Gastroesophageal sphincter (tissue), 4 donors: ENCODE measurements at regions not wholly inside any gene's neighbourhood (a gene's known extent, or its start where the extent isn't known, plus 50 kb on each side); places are given as distances from the start of the nearest gene placed in this dataset.

Source experiments
- ATAC-seq: fragments of 150-250 bp; one replicate; pipeline ENCODE4 v1.9.1; 2016; ENCODE audit warnings: mild to moderate bottlenecking, moderate library complexity
- H3K27ac ChIP-seq, 4 donors: fragments of 200-600 bp; sonication (generic) in 3 of 4; 1 replicate in 3 of 4; 2 replicates in 1 of 4; pipeline ENCODE4 v1.5.1; 2016 to 2019
- H3K27me3 ChIP-seq: fragments of 200-600 bp; sonication (generic); one replicate; pipeline ENCODE4 v1.5.1; 2019
- H3K36me3 ChIP-seq, 2 donors: fragments of 200-600 bp; sonication (generic); one replicate each; pipeline ENCODE4 v1.5.1; 2019; ENCODE audit warnings: control low read depth in 1 of 2
- H3K4me1 ChIP-seq, 3 donors: fragments of 200-600 bp; sonication (generic); 1 replicate in 2 of 3; 2 replicates in 1 of 3; pipeline ENCODE4 v1.5.1; 2016 to 2019; ENCODE audit warnings: control low read depth in 2 of 3
- H3K4me3 ChIP-seq, 2 donors: fragments of 200-600 bp; sonication (generic); one replicate each; pipeline ENCODE4 v1.5.1; 2019; ENCODE audit warnings: mild to moderate bottlenecking in 1 of 2, moderate library complexity in 1 of 2
- H3K9me3 ChIP-seq, 3 donors: fragments of 200-600 bp; sonication (generic); one replicate each; pipeline ENCODE4 v1.5.1; 2017 to 2019; ENCODE audit warnings: control low read depth in 2 of 3
- EP300 ChIP-seq: sonication (generic); formaldehyde crosslinking; IDR thresholded peaks from one replicate; pipeline ENCODE4 v1.6.1; 2017; ENCODE audit warnings: antibody characterized with exemption, mild to moderate bottlenecking
- POLR2A ChIP-seq, 2 donors: fragments of 450-650 bp; IDR thresholded peaks; one replicate each; pipeline ENCODE4 v1.6.1; 2017; ENCODE audit warnings: antibody characterized with exemption in 2 of 2, mild to moderate bottlenecking in 2 of 2, moderate library complexity in 1 of 2
- POLR2AphosphoS5 ChIP-seq: sonication (generic); formaldehyde crosslinking; IDR thresholded peaks from one replicate; pipeline ENCODE4 v1.6.1; 2017; ENCODE audit warnings: antibody characterized with exemption
- WGBS, 2 donors: methylation state at CpG; one replicate each; pipeline ENCODE4 v1.1.5; 2018; ENCODE audit warnings: low coverage in 1 of 2; 5-methylcytosine and 5-hydroxymethylcytosine counted together
- TF ChIP-seq, protein P1 (sequence below), 4 experiments: fragments of 200-600 bp in 2 of 4; fragments of 450-650 bp in 2 of 4; sonication (generic) in 1 of 4; IDR thresholded peaks; one replicate each; pipeline ENCODE4 v1.5.1; 2017 to 2019; ENCODE audit warnings: antibody characterized with exemption in 4 of 4, mild to moderate bottlenecking in 2 of 4, moderate library complexity in 2 of 4

DNA sequence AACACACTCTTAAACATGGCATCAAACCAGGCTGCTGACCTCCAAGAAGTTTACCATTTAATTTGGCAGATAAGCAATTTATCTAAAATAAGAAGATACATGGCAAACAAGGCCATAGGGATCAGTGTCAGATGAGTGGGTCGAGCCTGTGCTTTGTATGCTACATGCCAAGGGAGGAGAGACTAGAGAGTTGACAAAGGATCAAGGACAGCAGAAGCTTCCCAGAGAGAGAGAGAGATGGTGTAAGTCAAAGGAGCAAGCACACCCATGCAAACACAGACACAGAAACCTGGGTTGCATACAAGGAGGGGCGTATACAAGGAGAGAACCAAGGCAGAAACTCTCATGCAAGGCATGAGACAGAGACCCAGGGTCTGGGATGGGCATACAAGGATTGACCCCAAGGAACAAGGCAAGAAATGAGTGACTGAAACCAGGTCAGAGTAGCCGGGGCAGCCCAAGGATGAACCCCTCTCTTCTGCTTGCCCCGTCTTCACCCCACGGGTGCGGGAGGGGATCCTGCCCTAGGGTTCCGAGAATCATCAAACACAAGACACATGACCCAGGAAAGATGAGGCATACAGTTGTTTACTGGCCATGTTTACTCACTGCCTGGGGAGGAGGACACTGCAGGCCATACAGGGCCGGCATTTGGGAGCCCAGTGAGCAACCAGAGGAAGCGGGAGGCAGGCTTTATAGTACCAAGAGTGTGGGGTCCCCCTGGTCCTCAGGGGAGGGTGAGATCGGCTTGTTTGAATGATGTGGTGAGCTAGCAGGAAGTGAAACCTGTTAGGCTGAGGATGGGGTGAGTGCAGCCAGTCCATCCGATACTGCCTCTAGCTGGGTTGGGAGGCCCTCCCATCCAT is 529.2 kb upstream of the ID2 start:
- TF ChIP-seq EP300 (no peak), POLR2A (IDR thresholded peaks at IDR 0.05) (no peak), POLR2AphosphoS5 (no peak)
- TF ChIP-seq, protein P1, sequence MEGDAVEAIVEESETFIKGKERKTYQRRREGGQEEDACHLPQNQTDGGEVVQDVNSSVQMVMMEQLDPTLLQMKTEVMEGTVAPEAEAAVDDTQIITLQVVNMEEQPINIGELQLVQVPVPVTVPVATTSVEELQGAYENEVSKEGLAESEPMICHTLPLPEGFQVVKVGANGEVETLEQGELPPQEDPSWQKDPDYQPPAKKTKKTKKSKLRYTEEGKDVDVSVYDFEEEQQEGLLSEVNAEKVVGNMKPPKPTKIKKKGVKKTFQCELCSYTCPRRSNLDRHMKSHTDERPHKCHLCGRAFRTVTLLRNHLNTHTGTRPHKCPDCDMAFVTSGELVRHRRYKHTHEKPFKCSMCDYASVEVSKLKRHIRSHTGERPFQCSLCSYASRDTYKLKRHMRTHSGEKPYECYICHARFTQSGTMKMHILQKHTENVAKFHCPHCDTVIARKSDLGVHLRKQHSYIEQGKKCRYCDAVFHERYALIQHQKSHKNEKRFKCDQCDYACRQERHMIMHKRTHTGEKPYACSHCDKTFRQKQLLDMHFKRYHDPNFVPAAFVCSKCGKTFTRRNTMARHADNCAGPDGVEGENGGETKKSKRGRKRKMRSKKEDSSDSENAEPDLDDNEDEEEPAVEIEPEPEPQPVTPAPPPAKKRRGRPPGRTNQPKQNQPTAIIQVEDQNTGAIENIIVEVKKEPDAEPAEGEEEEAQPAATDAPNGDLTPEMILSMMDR (IDR thresholded peaks at IDR 0.05): no peak
- Histone ChIP-seq H3K4me3 (no peak overlapping the region), H3K36me3 (no peaks in the 10 kb centered on the region), H3K27ac (no peak overlapping the region), H3K27me3 (no peaks in the 10 kb centered on the region), H3K4me1 (no peaks in the 10 kb centered on the region), H3K9me3 (peaks cover 0 to 6% (median 0%) of the 10 kb centered on the region in 3 donors)
- no peak for ATAC-seq
- 92 to 95% methylated on average over 9 to 11 of the region's 11 CpGs for WGBS, 2 donors

DNA sequence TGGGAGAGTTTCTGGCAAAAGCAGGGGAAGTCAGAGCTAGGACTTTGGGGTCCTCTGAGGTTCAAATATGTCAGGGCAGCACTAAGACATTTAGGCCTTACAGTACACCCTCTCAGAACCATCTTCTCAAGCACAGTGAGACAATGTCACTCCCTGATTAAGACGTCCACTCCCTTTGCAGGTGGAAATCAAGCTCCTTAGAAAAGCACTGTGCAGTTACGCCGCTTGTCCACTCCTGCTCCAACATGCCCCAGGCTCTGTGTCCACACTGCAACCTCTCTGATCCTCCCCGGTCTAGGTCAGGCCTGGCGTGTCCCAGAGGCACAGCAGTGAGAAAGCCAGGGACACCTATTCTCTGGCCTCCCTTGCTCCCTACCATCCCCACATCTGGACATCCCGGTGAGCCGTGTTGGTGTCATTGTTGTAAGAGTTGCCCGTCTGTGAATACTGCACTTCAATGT is 528.6 kb upstream of the ID2 start:
- no peak for ATAC-seq
- Histone ChIP-seq H3K4me3 (no peak overlapping the region), H3K36me3 (no peaks in the 10 kb centered on the region), H3K27me3 (no peaks in the 10 kb centered on the region), H3K9me3 (peaks cover 0 to 6% (median 0%) of the 10 kb centered on the region in 3 donors), H3K27ac (no peak overlapping the region), H3K4me1 (no peaks in the 10 kb centered on the region)
- TF ChIP-seq, protein P1 (IDR thresholded peaks at IDR 0.05): no peak
- TF ChIP-seq EP300 (no peak), POLR2A (IDR thresholded peaks at IDR 0.05) (no peak), POLR2AphosphoS5 (no peak)
- 90% methylated on average over 2 to 3 of the region's 8 CpGs for WGBS, 2 donors

DNA sequence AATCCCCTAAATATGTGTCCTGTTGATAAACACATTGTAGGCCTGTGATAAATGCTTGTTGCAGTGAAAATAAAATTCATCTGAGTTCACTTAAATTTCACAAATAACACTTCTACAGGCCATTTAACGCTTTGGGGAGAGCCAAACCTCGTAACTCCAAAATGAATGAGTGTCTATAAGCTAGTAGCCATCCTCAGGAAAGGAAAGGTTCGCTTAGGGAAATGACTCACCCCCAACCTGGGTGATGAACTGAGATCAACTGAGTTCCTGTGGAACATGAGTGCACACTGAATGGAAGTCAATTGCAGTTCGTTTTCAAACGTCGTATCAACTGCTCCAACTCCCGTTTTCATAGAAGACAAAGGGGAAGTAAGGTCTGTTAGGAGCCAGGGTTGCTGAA is 527.6 kb upstream of the ID2 start:
- Histone ChIP-seq H3K4me1 (no peaks in the 10 kb centered on the region), H3K27ac (no peak overlapping the region), H3K4me3 (no peak overlapping the region), H3K36me3 (no peaks in the 10 kb centered on the region), H3K27me3 (no peaks in the 10 kb centered on the region), H3K9me3 (peaks cover 0 to 6% (median 0%) of the 10 kb centered on the region in 3 donors)
- no peak for ATAC-seq
- 74 to 87% methylated on average over 4 to 5 of the region's 7 CpGs for WGBS, 2 donors
- TF ChIP-seq EP300 (no peak), POLR2A (IDR thresholded peaks at IDR 0.05) (no peak), POLR2AphosphoS5 (no peak)
- TF ChIP-seq, protein P1 (IDR thresholded peaks at IDR 0.05): no peak

DNA sequence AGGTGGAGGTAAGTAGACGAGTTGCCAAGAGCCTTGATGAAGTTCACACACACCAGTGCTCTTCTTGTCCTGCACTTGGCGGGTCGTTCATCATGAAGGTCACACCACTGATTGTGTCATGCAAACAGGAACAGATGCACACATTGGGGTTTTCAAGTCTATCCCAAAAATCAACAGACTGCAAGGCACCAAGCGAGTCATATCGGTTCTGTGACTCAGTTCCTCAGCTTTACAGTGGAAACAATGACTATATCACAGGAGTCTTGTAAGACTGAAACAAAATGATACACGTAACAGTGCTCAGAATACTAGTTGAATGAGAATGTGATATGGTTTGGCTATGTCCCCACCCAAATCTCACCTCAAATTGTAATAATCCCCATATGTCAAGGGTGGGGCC is 526.9 kb upstream of the ID2 start:
- Histone ChIP-seq H3K27ac (no peak overlapping the region), H3K36me3 (no peaks in the 10 kb centered on the region), H3K9me3 (peaks cover 0 to 6% (median 0%) of the 10 kb centered on the region in 3 donors), H3K27me3 (no peaks in the 10 kb centered on the region), H3K4me3 (no peak overlapping the region), H3K4me1 (no peaks in the 10 kb centered on the region)
- TF ChIP-seq EP300: no peak
- TF ChIP-seq, protein P1 (IDR thresholded peaks at IDR 0.05): no peak
- no peak for TF ChIP-seq POLR2A (IDR thresholded peaks at IDR 0.05)
- TF ChIP-seq POLR2AphosphoS5: no peak
- WGBS, 2 donors: 97 to 100% methylated on average over 6 of the region's 6 CpGs
- no peak for ATAC-seq
